IMR-90 (cell line): ENCODE measurements at regions not wholly inside any gene's neighbourhood (a gene's known extent, or its start where the extent isn't known, plus 50 kb on each side); places are given as distances from the start of the nearest gene placed in this dataset.

Experiments used
- ATAC-seq: fragments of 200-7000 bp; cut with Tn5 transposase; 2 replicates; pipeline ENCODE4 v1.9.1; 2020; ENCODE audit warnings: low read depth, mild to moderate bottlenecking, moderate library complexity
- BruUV-seq: library from RNA; stranded (reverse); fragments of 400-500 nt; replicated peaks from 2 replicates; lab custom pipeline; 2021; lab: Mats Ljungman, UMichigan
- CTCF ChIA-PET: fragments of 300-600 bp; formaldehyde crosslinking; extraction: SDS; loops from one replicate; lab custom pipeline; 2021; ENCODE audit warnings: antibody characterized with exemption; lab: Yijun Ruan, JAX
- POLR2A ChIA-PET: fragments of 300-600 bp; sonication (Branson Sonifier 250); formaldehyde crosslinking; loops from one replicate; lab custom pipeline; 2022; ENCODE audit warnings: antibody characterized with exemption; ENCODE audit not compliant: unreplicated experiment; lab: Charles Lee
- DNase-seq: peaks from one replicate; pipeline ENCODE4 v3.0.0; 2013
- H2AFZ ChIP-seq: replicated peaks from 2 replicates; pipeline ENCODE3; 2013; ENCODE audit warnings: low read length, mild to moderate bottlenecking; ENCODE audit not compliant: poor library complexity
- H2AK5ac ChIP-seq: 2 replicates; pipeline ENCODE4 v1.6.1; 2013; ENCODE audit warnings: low read depth, low read length, inconsistent platforms
- H2AK9ac ChIP-seq: replicated peaks from 2 replicates; pipeline ENCODE3; 2013; ENCODE audit warnings: mild to moderate bottlenecking, low read depth, low read length, moderate library complexity; ENCODE audit not compliant: poor library complexity
- H2BK120ac ChIP-seq: 2 replicates; pipeline ENCODE4 v1.6.1; 2013; ENCODE audit warnings: low read depth, low read length, inconsistent platforms
- H2BK15ac ChIP-seq: 3 replicates; pipeline ENCODE4 v1.6.1; 2013; ENCODE audit warnings: low read depth, low read length, inconsistent platforms
- H2BK20ac ChIP-seq: 2 replicates; pipeline ENCODE4 v1.6.1; 2013; ENCODE audit warnings: low read depth, mild to moderate bottlenecking, inconsistent platforms, low read length, moderate library complexity
- H2BK5ac ChIP-seq: 2 replicates; pipeline ENCODE4 v1.6.1; 2013; ENCODE audit warnings: mild to moderate bottlenecking, low read depth, low read length, inconsistent platforms; ENCODE audit not compliant: poor library complexity, severe bottlenecking
- H3K14ac ChIP-seq: replicated peaks from 2 replicates; pipeline ENCODE4 v1.6.1; 2013; ENCODE audit warnings: low read depth, low read length, inconsistent platforms
- H3K18ac ChIP-seq: 2 replicates; pipeline ENCODE4 v1.6.1; 2013; ENCODE audit warnings: low read depth, low read length, control low read depth
- H3K23ac ChIP-seq: 2 replicates; pipeline ENCODE4 v1.6.1; 2013; ENCODE audit warnings: low read depth, low read length, inconsistent platforms
- H3K27ac ChIP-seq: 2 replicates; pipeline ENCODE4 v1.5.1; 2013; ENCODE audit warnings: mild to moderate bottlenecking, control low read depth, low read length; ENCODE audit not compliant: insufficient read depth
- H3K27me3 ChIP-seq: 2 replicates; pipeline ENCODE4 v1.6.1; 2013; ENCODE audit warnings: low read length; ENCODE audit not compliant: control insufficient read depth, insufficient read depth
- H3K36me3 ChIP-seq: 2 replicates; pipeline ENCODE4 v1.6.1; 2013; ENCODE audit warnings: low read length, mixed read lengths; ENCODE audit not compliant: control insufficient read depth, insufficient read depth
- H3K4ac ChIP-seq: 2 replicates; pipeline ENCODE4 v1.6.1; 2013; ENCODE audit warnings: low read depth, low read length, inconsistent platforms
- H3K4me1 ChIP-seq: 2 replicates; pipeline ENCODE4 v1.6.1; 2013; ENCODE audit warnings: low read length, mixed read lengths; ENCODE audit not compliant: control insufficient read depth, insufficient read depth
- H3K4me2 ChIP-seq: 2 replicates; pipeline ENCODE4 v1.6.1; 2013; ENCODE audit warnings: low read depth, mild to moderate bottlenecking, control low read depth, low read length, moderate library complexity
- H3K4me3 ChIP-seq: 2 replicates; pipeline ENCODE4 v1.5.1; 2013; ENCODE audit warnings: low read depth, mild to moderate bottlenecking, control low read depth, low read length, moderate library complexity; ENCODE audit not compliant: insufficient read depth
- H3K56ac ChIP-seq: 2 replicates; pipeline ENCODE4 v1.6.1; 2013; ENCODE audit warnings: low read length, inconsistent platforms; ENCODE audit not compliant: insufficient read depth; ENCODE audit errors: extremely low read depth
- H3K79me1 ChIP-seq, 2 experiments: 2 replicates each; pipeline ENCODE4 v1.6.1; 2013; ENCODE audit warnings: low read length in 2 of 2, inconsistent platforms in 1 of 2, low read depth in 1 of 2
- H3K9ac ChIP-seq: 2 replicates; pipeline ENCODE4 v1.6.1; 2013; ENCODE audit warnings: low read depth, low read length, control low read depth
- H3K9me1 ChIP-seq: 2 replicates; pipeline ENCODE4 v1.6.1; 2013; ENCODE audit warnings: low read length, inconsistent platforms; ENCODE audit not compliant: insufficient read depth
- H3K9me3 ChIP-seq: 2 replicates; pipeline ENCODE4 v1.6.1; 2013; ENCODE audit warnings: low read length; ENCODE audit not compliant: control insufficient read depth, insufficient read depth
- H4K20me1 ChIP-seq: 2 replicates; pipeline ENCODE4 v1.6.1; 2013; ENCODE audit warnings: low read length, inconsistent platforms; ENCODE audit not compliant: insufficient read depth
- H4K5ac ChIP-seq: 2 replicates; pipeline ENCODE4 v1.6.1; 2013; ENCODE audit warnings: mild to moderate bottlenecking, low read depth, low read length, control low read depth
- H4K8ac ChIP-seq, 2 experiments: 2 replicates each; pipeline ENCODE4 v1.6.1; 2013; ENCODE audit warnings: low read depth in 2 of 2, low read length in 2 of 2, control low read depth in 1 of 2, inconsistent platforms in 1 of 2
- H4K91ac ChIP-seq: 2 replicates; pipeline ENCODE4 v1.6.1; 2013; ENCODE audit warnings: low read depth, low read length, inconsistent platforms; ENCODE audit not compliant: insufficient read depth
- BHLHE40 ChIP-seq: fragments of 150-350 bp; IDR thresholded peaks from 2 replicates; pipeline ENCODE4 v1.6.1; 2016; ENCODE audit warnings: mild to moderate bottlenecking, low read depth, low read length
- CEBPB ChIP-seq: IDR thresholded peaks from 2 replicates; pipeline ENCODE4 v1.6.1; 2012; ENCODE audit warnings: low read depth, low read length, improper control_type of control experiment
- CHD1 ChIP-seq: IDR thresholded peaks from 2 replicates; pipeline ENCODE4 v1.6.1; 2012; ENCODE audit warnings: low read depth, low read length, improper control_type of control experiment
- CTCF ChIP-seq: conservative IDR thresholded peaks from 2 replicates; pipeline ENCODE4 v1.5.1; 2012; ENCODE audit warnings: mild to moderate bottlenecking, low read depth, low read length, improper control_type of control experiment
- FOS ChIP-seq: fragments of 150-350 bp; IDR thresholded peaks from 2 replicates; pipeline ENCODE4 v1.6.1; 2016; ENCODE audit warnings: low read depth, low read length
- MAFK ChIP-seq: IDR thresholded peaks from 2 replicates; pipeline ENCODE4 v1.6.1; 2012; ENCODE audit warnings: low read depth, low read length, improper control_type of control experiment
- MAZ ChIP-seq: IDR thresholded peaks from 2 replicates; pipeline ENCODE4 v1.6.1; 2012; ENCODE audit warnings: low read depth, mild to moderate bottlenecking, low read length, improper control_type of control experiment, moderate library complexity, borderline replicate concordance
- MXI1 ChIP-seq: IDR thresholded peaks from 2 replicates; pipeline ENCODE4 v1.6.1; 2012; ENCODE audit warnings: low read depth, mild to moderate bottlenecking, low read length, moderate library complexity, borderline replicate concordance
- NFE2L2 ChIP-seq: fragments of 150-350 bp; IDR thresholded peaks from 2 replicates; pipeline ENCODE4 v1.6.1; 2016; ENCODE audit warnings: low read depth, mild to moderate bottlenecking, low read length
- POLR2A ChIP-seq: IDR thresholded peaks from 2 replicates; pipeline ENCODE4 v1.6.1; 2012; ENCODE audit warnings: mild to moderate bottlenecking, low read depth, low read length
- RAD21 ChIP-seq: IDR thresholded peaks from 2 replicates; pipeline ENCODE4 v1.6.1; 2012; ENCODE audit warnings: low read length, improper control_type of control experiment
- RCOR1 ChIP-seq: IDR thresholded peaks from 2 replicates; pipeline ENCODE4 v1.6.1; 2012; ENCODE audit warnings: mild to moderate bottlenecking, low read length, improper control_type of control experiment; ENCODE audit not compliant: insufficient replicate concordance
- RFX5 ChIP-seq: IDR thresholded peaks from 2 replicates; pipeline ENCODE4 v1.8.0; 2012; ENCODE audit warnings: low read depth, mild to moderate bottlenecking, low read length, moderate library complexity
- SMC3 ChIP-seq: fragments of 150-350 bp; IDR thresholded peaks from 2 replicates; pipeline ENCODE4 v1.6.1; 2016; ENCODE audit warnings: low read depth, mild to moderate bottlenecking, antibody characterized with exemption, low read length, moderate library complexity
- WGBS, 2 experiments: methylation state at CpG; one replicate each; pipeline versions ENCODE4 v1.1.5 to v1.1.7; 2013; ENCODE audit warnings: missing lambda C conversion rate in 2 of 2; ENCODE audit not compliant: insufficient read length in 1 of 2; ENCODE audit errors: extremely low coverage in 2 of 2; 5-methylcytosine and 5-hydroxymethylcytosine counted together
- dilution Hi-C: fragments of 300-500 bp; cut with HindIII; formaldehyde crosslinking; loops from one replicate; pipeline ENCODE4 v1.14.3; 2018; ENCODE audit warnings: low sequenced_read_pairs; ENCODE audit not compliant: unreplicated experiment
- in situ Hi-C: fragments of 300-500 bp; cut with MboI; formaldehyde crosslinking; loops from 3 replicates; pipeline ENCODE4 v1.14.3; 2019; ENCODE audit warnings: low sequenced_read_pairs, inconsistent platforms, mixed read lengths
- intact Hi-C: fragments of 100-400 bp; cut with micrococcal nuclease; formaldehyde crosslinking; loops from 2 replicates; pipeline ENCODE4 v1.10.0; 2022
- TF ChIP-seq, protein P1 (sequence below): fragments of 150-350 bp; IDR thresholded peaks from 2 replicates; pipeline ENCODE4 v1.6.1; 2016; ENCODE audit warnings: low read depth, mild to moderate bottlenecking, low read length, moderate library complexity, borderline replicate concordance
- TF ChIP-seq, protein P2 (sequence below): fragments of 150-350 bp; IDR thresholded peaks from 2 replicates; pipeline ENCODE4 v1.6.1; 2017; ENCODE audit warnings: mild to moderate bottlenecking, antibody characterized with exemption, low read length, low read depth

GRCh38 chr18:52140986-52141385, 199.0 kb upstream of the DCC start:
- Histone ChIP-seq H3K9me1 (no peaks in the 10 kb centered on the region), H3K9me3 (peaks cover 4% of the 10 kb centered on the region), H3K9ac (no peak overlapping the region), H2BK5ac (no peak overlapping the region), H3K56ac (no peak overlapping the region), H4K5ac (no peak overlapping the region), H2BK120ac (no peak overlapping the region), H3K18ac (no peak overlapping the region), H3K23ac (no peak overlapping the region), H4K91ac (no peak overlapping the region), H3K36me3 (no peaks in the 10 kb centered on the region), H3K79me1 (no peaks in the 10 kb centered on the region), H3K4me3 (no peak overlapping the region), H3K4me1 (no peaks in the 10 kb centered on the region), H2AK9ac (no peak overlapping the region), H4K8ac (no peak overlapping the region), H3K4me2 (no peak overlapping the region), H3K14ac (no peak overlapping the region), H2BK15ac (no peak overlapping the region), H2AK5ac (no peak overlapping the region), H3K4ac (no peak overlapping the region), H3K27ac (no peak overlapping the region), H2AFZ (no peak overlapping the region), H4K20me1 (no peaks in the 10 kb centered on the region), H2BK20ac (no peak overlapping the region), H3K27me3 (no peaks in the 10 kb centered on the region)
- in situ Hi-C loops = no loop called here
- no TSS peak for BruUV-seq
- CTCF ChIA-PET = no interaction called here
- intact Hi-C loops = no loop called here
- POLR2A ChIA-PET = no interaction called here
- TF ChIP-seq BHLHE40 (no peak), CTCF (no peak), RFX5 (no peak), MAFK (no peak), SMC3 (no peak), FOS (no peak), POLR2A (no peak), MXI1 (no peak), RCOR1 (no peak), NFE2L2 (no peak), RAD21 (no peak), MAZ (no peak), CEBPB (no peak), CHD1 (no peak)
- TF ChIP-seq, protein P1, sequence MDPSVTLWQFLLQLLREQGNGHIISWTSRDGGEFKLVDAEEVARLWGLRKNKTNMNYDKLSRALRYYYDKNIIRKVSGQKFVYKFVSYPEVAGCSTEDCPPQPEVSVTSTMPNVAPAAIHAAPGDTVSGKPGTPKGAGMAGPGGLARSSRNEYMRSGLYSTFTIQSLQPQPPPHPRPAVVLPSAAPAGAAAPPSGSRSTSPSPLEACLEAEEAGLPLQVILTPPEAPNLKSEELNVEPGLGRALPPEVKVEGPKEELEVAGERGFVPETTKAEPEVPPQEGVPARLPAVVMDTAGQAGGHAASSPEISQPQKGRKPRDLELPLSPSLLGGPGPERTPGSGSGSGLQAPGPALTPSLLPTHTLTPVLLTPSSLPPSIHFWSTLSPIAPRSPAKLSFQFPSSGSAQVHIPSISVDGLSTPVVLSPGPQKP = no peak
- TF ChIP-seq, protein P2, sequence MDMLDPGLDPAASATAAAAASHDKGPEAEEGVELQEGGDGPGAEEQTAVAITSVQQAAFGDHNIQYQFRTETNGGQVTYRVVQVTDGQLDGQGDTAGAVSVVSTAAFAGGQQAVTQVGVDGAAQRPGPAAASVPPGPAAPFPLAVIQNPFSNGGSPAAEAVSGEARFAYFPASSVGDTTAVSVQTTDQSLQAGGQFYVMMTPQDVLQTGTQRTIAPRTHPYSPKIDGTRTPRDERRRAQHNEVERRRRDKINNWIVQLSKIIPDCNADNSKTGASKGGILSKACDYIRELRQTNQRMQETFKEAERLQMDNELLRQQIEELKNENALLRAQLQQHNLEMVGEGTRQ = no peak
- no peak for ATAC-seq
- dilution Hi-C loops = no loop called here
- DNase-seq = no peak
- 65% methylated on average over 2 of the region's 6 CpGs; no CpG with 5 or more reads in 1 of the 2 experiments for WGBS, 2 experiments
